Gastrocnemius medialis (tissue), 4 donors: ENCODE measurements at regions not wholly inside any gene's neighbourhood (a gene's known extent, or its start where the extent isn't known, plus 50 kb on each side); places are given as distances from the start of the nearest gene placed in this dataset.
"Not testable (repeated sequence)": the region's sequence is repeated elsewhere in the genome, so short reads cannot be mapped to it uniquely, and the experiment has no call there.

Source experiments
- CTCF ChIP-seq, 5 experiments: fragments of 450-650 bp in 3 of 5; fragments of 200-600 bp in 2 of 5; sonication (generic) in 2 of 5; IDR thresholded peaks in 4 of 5; conservative IDR thresholded peaks in 1 of 5; 1 replicate in 4 of 5; 2 replicates in 1 of 5; pipeline ENCODE4 v1.5.1; 2016 to 2019; ENCODE audit warnings: antibody characterized with exemption in 5 of 5, mild to moderate bottlenecking in 3 of 5, moderate library complexity in 3 of 5
- POLR2A ChIP-seq, 2 donors: fragments of 450-650 bp; IDR thresholded peaks; one replicate each; pipeline ENCODE4 v1.6.1; 2017; ENCODE audit warnings: antibody characterized with exemption in 2 of 2, mild to moderate bottlenecking in 2 of 2, moderate library complexity in 2 of 2

- not testable (repeated sequence) for TF ChIP-seq CTCF (IDR thresholded peaks at IDR 0.05 in 4 of 5, conservative IDR thresholded peaks at IDR 0.05 in 1 of 5); POLR2A (IDR thresholded peaks at IDR 0.05)
Measured at GRCh38 chr3:181938580-181938979, 226.9 kb downstream of the SOX2 start.
